Hepatocyte (in vitro differentiated cells): ENCODE measurements at regions not wholly inside any gene's neighbourhood (a gene's known extent, or its start where the extent isn't known, plus 50 kb on each side); places are given as distances from the start of the nearest gene placed in this dataset.

ENCODE experiments used
- DNase-seq: peaks from one replicate; pipeline ENCODE4 v3.0.0-alpha.2; 2016; ENCODE audit warnings: low spot score
- H2AFZ ChIP-seq: fragments of 200-600 bp; sonication (generic); 2 replicates; pipeline ENCODE4 v1.6.0; 2016; ENCODE audit warnings: antibody characterized with exemption, mild to moderate bottlenecking
- H3K27ac ChIP-seq: fragments of 200-600 bp; sonication (generic); 2 replicates; pipeline ENCODE4 v1.5.1; 2016; ENCODE audit warnings: mild to moderate bottlenecking
- H3K27me3 ChIP-seq: fragments of 200-600 bp; sonication (generic); 2 replicates; pipeline ENCODE4 v1.6.1; 2016
- H3K36me3 ChIP-seq: fragments of 200-600 bp; sonication (generic); replicated peaks from 2 replicates; pipeline ENCODE4 v1.5.1; 2016; ENCODE audit warnings: low read depth; ENCODE audit not compliant: insufficient read depth
- H3K4me1 ChIP-seq: fragments of 200-600 bp; sonication (generic); 2 replicates; pipeline ENCODE4 v1.5.1; 2016; ENCODE audit warnings: mild to moderate bottlenecking, moderate library complexity; ENCODE audit not compliant: insufficient read depth
- H3K4me2 ChIP-seq: fragments of 200-600 bp; sonication (generic); 2 replicates; pipeline ENCODE4 v1.6.0; 2016
- H3K4me3 ChIP-seq: fragments of 200-600 bp; sonication (generic); 2 replicates; pipeline ENCODE4 v1.5.1; 2016; ENCODE audit warnings: mild to moderate bottlenecking
- H3K79me2 ChIP-seq: fragments of 200-600 bp; sonication (generic); 2 replicates; pipeline ENCODE4 v1.6.0; 2017; ENCODE audit warnings: mild to moderate bottlenecking
- H3K9me2 ChIP-seq: fragments of 200-600 bp; sonication (generic); replicated peaks from 2 replicates; pipeline ENCODE4 v1.6.0; 2017; ENCODE audit warnings: mild to moderate bottlenecking; ENCODE audit not compliant: insufficient read depth
- H3K9me3 ChIP-seq: fragments of 200-600 bp; sonication (generic); 2 replicates; pipeline ENCODE4 v1.5.1; 2016; ENCODE audit warnings: low read depth, mild to moderate bottlenecking
- H4K20me1 ChIP-seq: fragments of 200-600 bp; sonication (generic); 2 replicates; pipeline ENCODE4 v1.6.0; 2016; ENCODE audit warnings: mild to moderate bottlenecking; ENCODE audit not compliant: insufficient read depth, poor library complexity, severe bottlenecking
- CTCF ChIP-seq: fragments of 200-600 bp; sonication (generic); IDR thresholded peaks from 2 replicates; pipeline ENCODE4 v1.5.1; 2016; ENCODE audit warnings: antibody characterized with exemption, mild to moderate bottlenecking; ENCODE audit not compliant: poor library complexity
- EZH2 ChIP-seq: fragments of 200-600 bp; sonication (generic); IDR thresholded peaks from 2 replicates; pipeline ENCODE4 v1.6.1; 2016; ENCODE audit warnings: antibody characterized with exemption, mild to moderate bottlenecking, borderline replicate concordance
- EZH2phosphoT487 ChIP-seq: fragments of 200-600 bp; sonication (generic); IDR thresholded peaks from one replicate; pipeline ENCODE4 v1.6.1; 2018; ENCODE audit warnings: antibody characterized with exemption, mild to moderate bottlenecking, low read depth, moderate library complexity; ENCODE audit not compliant: unreplicated experiment, severe bottlenecking
- WGBS: methylation state at CpG from one replicate; pipeline ENCODE4 v1.1.6; 2016; ENCODE audit warnings: low lambda C conversion rate; ENCODE audit errors: missing lambda C conversion rate; 5-methylcytosine and 5-hydroxymethylcytosine counted together

GRCh38 chr1:80462006-80462405, 1338.7 kb upstream of the ADGRL2 start:
- WGBS = 100% methylated on average over 1 of the region's 1 CpG
- Histone ChIP-seq H3K9me2 (no peaks in the 10 kb centered on the region), H3K27ac (no peak overlapping the region), H3K79me2 (no peaks in the 10 kb centered on the region), H4K20me1 (no peaks in the 10 kb centered on the region), H3K36me3 (no peaks in the 10 kb centered on the region), H3K4me3 (no peak overlapping the region), H3K4me2 (no peak overlapping the region), H3K4me1 (no peaks in the 10 kb centered on the region), H3K9me3 (no peaks in the 10 kb centered on the region), H3K27me3 (no peaks in the 10 kb centered on the region), H2AFZ (no peak overlapping the region)
- TF ChIP-seq EZH2phosphoT487 (no peak), EZH2 (no peak), CTCF (no peak)
- no peak for DNase-seq

DNA sequence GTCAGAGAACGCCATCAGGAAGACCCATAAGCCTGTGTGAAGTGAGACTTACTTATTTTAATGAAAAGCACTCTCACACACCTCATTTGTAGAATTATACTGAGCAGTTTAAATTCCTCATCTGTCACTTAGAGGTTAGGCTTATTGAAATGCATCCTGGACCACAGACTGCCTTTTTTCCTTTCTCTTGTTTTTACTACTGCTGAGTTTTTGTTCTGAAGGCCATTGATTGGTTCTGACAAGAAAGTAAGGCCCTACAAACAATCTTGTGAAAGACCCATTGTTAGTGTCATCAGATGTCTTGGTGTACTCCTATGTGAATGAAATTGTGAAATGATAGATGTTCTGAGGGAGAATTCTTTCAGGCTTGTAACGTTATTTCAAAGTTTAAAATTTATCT, 1343.3 kb upstream of the ADGRL2 start:
- no peak for TF ChIP-seq EZH2phosphoT487
- TF ChIP-seq EZH2 = no peak
- no peak for TF ChIP-seq CTCF
- no peak for DNase-seq
- no peak overlapping the region for H3K4me2 ChIP-seq

GRCh38 chr1:80453775-80454174, 1347.0 kb upstream of the ADGRL2 start:
- DNase-seq = no peak
- H3K36me3 ChIP-seq = no peaks in the 10 kb centered on the region
- H3K27ac ChIP-seq = no peak overlapping the region
- H4K20me1 ChIP-seq = no peaks in the 10 kb centered on the region
- WGBS = 60% methylated on average over 2 of the region's 2 CpGs
- no peak overlapping the region for H3K4me2 ChIP-seq
- H3K9me3 ChIP-seq = no peaks in the 10 kb centered on the region
- H3K4me1 ChIP-seq = no peaks in the 10 kb centered on the region
- H3K79me2 ChIP-seq = no peaks in the 10 kb centered on the region
- H2AFZ ChIP-seq = no peak overlapping the region
- no peaks in the 10 kb centered on the region for H3K27me3 ChIP-seq
- H3K9me2 ChIP-seq = no peaks in the 10 kb centered on the region
- no peak overlapping the region for H3K4me3 ChIP-seq
- TF ChIP-seq EZH2phosphoT487 (no peak), CTCF (no peak), EZH2 (no peak)

More for the DNA sequence above, 1343.3 kb upstream of the ADGRL2 start:
- H3K36me3 ChIP-seq = no peaks in the 10 kb centered on the region
- H3K27me3 ChIP-seq = no peaks in the 10 kb centered on the region
- no peak overlapping the region for H3K4me3 ChIP-seq
- H4K20me1 ChIP-seq = no peaks in the 10 kb centered on the region
- no peak overlapping the region for H2AFZ ChIP-seq
- H3K79me2 ChIP-seq = no peaks in the 10 kb centered on the region
- H3K9me2 ChIP-seq = no peaks in the 10 kb centered on the region
- H3K9me3 ChIP-seq = no peaks in the 10 kb centered on the region
- no peak overlapping the region for H3K27ac ChIP-seq
- 77% methylated on average over 2 of the region's 2 CpGs for WGBS
- no peaks in the 10 kb centered on the region for H3K4me1 ChIP-seq

DNA sequence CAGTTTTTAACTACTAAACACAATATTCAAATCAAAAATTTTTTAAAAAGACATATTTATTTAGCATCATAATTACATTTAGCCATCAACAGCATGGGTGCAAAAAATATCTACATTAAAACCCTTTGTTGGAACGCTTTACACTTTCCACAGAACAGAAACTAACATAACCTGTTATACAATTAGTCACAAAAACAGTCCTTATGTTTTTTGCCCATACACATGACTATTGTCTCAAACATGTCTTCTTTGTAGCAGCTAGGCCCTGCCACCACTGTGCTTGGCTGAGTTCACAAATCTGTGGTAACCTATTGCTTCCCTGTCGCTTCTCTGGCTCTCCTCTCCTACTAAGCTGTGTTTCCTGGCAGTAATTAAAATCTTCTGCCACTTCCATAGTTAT, 1350.0 kb upstream of the ADGRL2 start:
- no peak overlapping the region for H3K27ac ChIP-seq
- no peak overlapping the region for H3K4me2 ChIP-seq
- H3K79me2 ChIP-seq = no peaks in the 10 kb centered on the region
- no peaks in the 10 kb centered on the region for H3K9me3 ChIP-seq
- no peaks in the 10 kb centered on the region for H4K20me1 ChIP-seq
- no peaks in the 10 kb centered on the region for H3K4me1 ChIP-seq
- no peak overlapping the region for H3K4me3 ChIP-seq
- H2AFZ ChIP-seq = no peak overlapping the region
- H3K36me3 ChIP-seq = no peaks in the 10 kb centered on the region
- H3K27me3 ChIP-seq = no peaks in the 10 kb centered on the region
- TF ChIP-seq EZH2phosphoT487 (no peak), CTCF (no peak), EZH2 (no peak)
- DNase-seq = no peak
- 92% methylated on average over 2 of the region's 2 CpGs for WGBS
- H3K9me2 ChIP-seq = no peaks in the 10 kb centered on the region
